Glomerular visceral epithelial cell (primary cell): ENCODE measurements at regions not wholly inside any gene's neighbourhood (a gene's known extent, or its start where the extent isn't known, plus 50 kb on each side); places are given as distances from the start of the nearest gene placed in this dataset.
"Not testable (repeated sequence)": the region's sequence is repeated elsewhere in the genome, so short reads cannot be mapped to it uniquely, and the experiment has no call there.

Experiments used
- DNase-seq: peaks from one replicate; pipeline ENCODE4 v3.0.0-alpha.2; 2016; ENCODE audit errors: extremely low spot score

GRCh38 chr6:6748001-6748400 is 159.5 kb downstream of the LY86 start:
- no peak for DNase-seq

GRCh38 chr6:6749702-6750491 is 161.4 kb downstream of the LY86 start:
- peak; percentile 69 for DNase-seq

- no peak for DNase-seq
These were observed 162.2 kb downstream of the LY86 start for GRCh38 chr6:6750594-6751265.

- DNase-seq, result no peak
These were observed 162.7 kb downstream of the LY86 start for GRCh38 chr6:6751266-6751596.

- no peak for DNase-seq
These were observed 163.1 kb downstream of the LY86 start for GRCh38 chr6:6751619-6752023.

- peak; percentile 80 for DNase-seq
These were observed 163.6 kb downstream of the LY86 start for GRCh38 chr6:6752129-6752528.

- no peak for DNase-seq
These were observed 164.8 kb downstream of the LY86 start for GRCh38 chr6:6753301-6753700.

- DNase-seq, result no peak
These were observed 168.0 kb downstream of the LY86 start for GRCh38 chr6:6756526-6756925.

- DNase-seq, result no peak
These were observed 170.0 kb downstream of the LY86 start for GRCh38 chr6:6758546-6758914.

- DNase-seq, result no peak
These were observed 170.6 kb downstream of the LY86 start for GRCh38 chr6:6758915-6759654.

- no peak for DNase-seq
These were observed 171.5 kb downstream of the LY86 start for GRCh38 chr6:6760002-6760401.

GRCh38 chr6:6762566-6762965 is 174.0 kb downstream of the LY86 start:
- DNase-seq, result not testable (repeated sequence)

GRCh38 chr6:6764764-6765434 is 176.4 kb downstream of the LY86 start:
- DNase-seq, result peak; percentile 35

- peak; percentile 30 for DNase-seq
These were observed 177.8 kb downstream of the LY86 start for GRCh38 chr6:6766230-6766905.

GRCh38 chr6:6769466-6769865 is 180.9 kb downstream of the LY86 start:
- no peak for DNase-seq

GRCh38 chr6:6771224-6771945 is 182.9 kb downstream of the LY86 start:
- no peak for DNase-seq

GRCh38 chr6:6771964-6772363 is 183.4 kb downstream of the LY86 start:
- no peak for DNase-seq

- no peak for DNase-seq
These were observed 184.2 kb downstream of the LY86 start for GRCh38 chr6:6772751-6773150.

- DNase-seq, result no peak
These were observed 186.6 kb downstream of the LY86 start for GRCh38 chr6:6775074-6775473.

- DNase-seq, result no peak
These were observed 191.7 kb downstream of the LY86 start for GRCh38 chr6:6780231-6780630.
